ENCODE measurements at regions not wholly inside any gene's neighbourhood (a gene's known extent, or its start where the extent isn't known, plus 50 kb on each side); places are given as distances from the start of the nearest gene placed in this dataset.

- Histone ChIP-seq H2AFZ (ENCODE audit: low read length, unreplicated experiment) (no peak overlapping the region), H3K79me2 (ENCODE audit: control insufficient read depth, insufficient read depth, low read length, unreplicated experiment) (no peaks in the 10 kb centered on the region), H3K36me3 (ENCODE audit: insufficient read depth, low read length) (no peaks in the 10 kb centered on the region), H3K4me1 (ENCODE audit: control insufficient read depth, insufficient read depth, low read length, unreplicated experiment) (peaks cover 17% of the 10 kb centered on the region), H3K4me3 (ENCODE audit: low read depth, low read length) (no peak overlapping the region), H3K27ac (ENCODE audit: low read depth, low read length) (no peak overlapping the region), H3K27me3 (ENCODE audit: insufficient read depth, low read length) (no peaks in the 10 kb centered on the region)
These were observed 265.9 kb upstream of the PLEKHG7 start for GRCh38 chr12:92436856-92437255.

GRCh38 chr12:92434607-92435025 is 268.2 kb upstream of the PLEKHG7 start:
- Histone ChIP-seq H3K27ac (ENCODE audit: low read depth, low read length) (no peak overlapping the region), H3K4me3 (ENCODE audit: low read depth, low read length) (no peak overlapping the region), H3K27me3 (ENCODE audit: insufficient read depth, low read length) (no peaks in the 10 kb centered on the region), H2AFZ (ENCODE audit: low read length, unreplicated experiment) (no peak overlapping the region), H3K4me1 (ENCODE audit: control insufficient read depth, insufficient read depth, low read length, unreplicated experiment) (peaks cover 12% of the 10 kb centered on the region), H3K79me2 (ENCODE audit: control insufficient read depth, insufficient read depth, low read length, unreplicated experiment) (no peaks in the 10 kb centered on the region), H3K36me3 (ENCODE audit: insufficient read depth, low read length) (no peaks in the 10 kb centered on the region)

DNA sequence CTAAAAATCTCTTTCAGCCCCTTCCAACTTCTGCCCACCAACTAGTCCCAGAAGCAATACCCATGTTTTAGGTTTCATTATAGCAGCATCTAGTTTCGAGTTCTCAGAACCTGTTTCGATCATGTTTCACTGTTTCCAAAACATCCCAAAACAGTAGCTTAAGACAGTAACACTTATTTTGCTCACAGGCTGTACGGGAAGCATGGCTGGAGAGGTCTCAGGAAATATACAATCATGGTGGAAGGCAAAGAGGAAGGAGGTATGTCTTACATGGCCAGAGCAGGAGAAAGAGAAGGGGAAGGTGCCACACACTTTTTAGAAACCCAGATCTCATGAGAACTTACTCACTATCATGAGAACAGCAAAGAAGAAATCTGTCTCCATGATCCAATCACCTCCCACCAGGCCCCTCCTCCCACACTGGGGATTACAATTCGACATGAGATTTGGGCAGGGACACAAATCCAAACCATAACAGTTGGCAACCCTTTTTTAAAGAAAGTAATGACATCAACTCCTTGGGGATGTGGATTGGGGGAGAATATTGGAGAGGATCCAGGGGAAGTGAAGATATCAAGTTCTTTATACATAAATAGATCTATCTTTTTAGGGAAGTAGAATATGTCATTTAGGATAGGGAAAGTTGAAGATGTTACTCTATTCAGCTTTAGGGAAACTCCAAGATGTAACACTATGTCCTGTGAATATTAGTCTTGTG is 269.9 kb upstream of the PLEKHG7 start:
- Histone ChIP-seq H3K4me3 (ENCODE audit: low read depth, low read length) (no peak overlapping the region), H3K79me2 (ENCODE audit: control insufficient read depth, insufficient read depth, low read length, unreplicated experiment) (no peaks in the 10 kb centered on the region), H3K36me3 (ENCODE audit: insufficient read depth, low read length) (no peaks in the 10 kb centered on the region), H3K27me3 (ENCODE audit: insufficient read depth, low read length) (no peaks in the 10 kb centered on the region), H3K27ac (ENCODE audit: low read depth, low read length) (no peak overlapping the region), H2AFZ (ENCODE audit: low read length, unreplicated experiment) (no peak overlapping the region), H3K4me1 (ENCODE audit: control insufficient read depth, insufficient read depth, low read length, unreplicated experiment) (no peaks in the 10 kb centered on the region)

DNA sequence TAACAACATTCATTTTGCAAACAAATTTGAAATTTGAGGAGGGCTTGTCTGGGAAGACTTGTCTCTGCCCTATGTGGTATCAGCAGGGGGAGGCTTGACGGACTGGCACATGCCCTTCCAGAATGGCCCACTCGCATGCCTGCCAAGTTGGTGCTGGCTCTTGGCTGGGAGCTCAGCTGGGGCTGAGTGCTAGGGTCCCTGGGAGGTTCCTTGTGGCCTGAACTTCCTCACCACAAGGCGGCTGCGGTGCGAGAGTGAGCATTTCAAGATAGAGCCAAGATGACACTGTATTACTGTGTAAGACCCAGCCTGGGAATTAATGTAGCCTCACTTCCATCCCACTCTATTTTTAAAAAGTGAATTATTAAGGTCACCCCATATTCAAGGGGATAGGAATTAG is 271.6 kb upstream of the PLEKHG7 start:
- no peak overlapping the region for H3K4me3 ChIP-seq (ENCODE audit: low read depth, low read length)
- no peaks in the 10 kb centered on the region for H3K27me3 ChIP-seq (ENCODE audit: insufficient read depth, low read length)
- H3K4me1 ChIP-seq (ENCODE audit: control insufficient read depth, insufficient read depth, low read length, unreplicated experiment) = no peaks in the 10 kb centered on the region
- H3K27ac ChIP-seq (ENCODE audit: low read depth, low read length) = no peak overlapping the region
- H3K79me2 ChIP-seq (ENCODE audit: control insufficient read depth, insufficient read depth, low read length, unreplicated experiment) = no peaks in the 10 kb centered on the region
- no peak overlapping the region for H2AFZ ChIP-seq (ENCODE audit: low read length, unreplicated experiment)
- no peaks in the 10 kb centered on the region for H3K36me3 ChIP-seq (ENCODE audit: insufficient read depth, low read length)

GRCh38 chr12:92426332-92426731 is 276.5 kb upstream of the PLEKHG7 start:
- Histone ChIP-seq H3K79me2 (ENCODE audit: control insufficient read depth, insufficient read depth, low read length, unreplicated experiment) (no peaks in the 10 kb centered on the region), H3K4me1 (ENCODE audit: control insufficient read depth, insufficient read depth, low read length, unreplicated experiment) (no peaks in the 10 kb centered on the region), H3K27me3 (ENCODE audit: insufficient read depth, low read length) (no peaks in the 10 kb centered on the region), H3K36me3 (ENCODE audit: insufficient read depth, low read length) (no peaks in the 10 kb centered on the region), H3K4me3 (ENCODE audit: low read depth, low read length) (no peak overlapping the region), H3K27ac (ENCODE audit: low read depth, low read length) (no peak overlapping the region), H2AFZ (ENCODE audit: low read length, unreplicated experiment) (no peak overlapping the region)

- H3K4me3 ChIP-seq (ENCODE audit: low read depth, low read length) = no peak overlapping the region
- no peak overlapping the region for H3K27ac ChIP-seq (ENCODE audit: low read depth, low read length)
- H3K27me3 ChIP-seq (ENCODE audit: insufficient read depth, low read length) = no peaks in the 10 kb centered on the region
- no peaks in the 10 kb centered on the region for H3K79me2 ChIP-seq (ENCODE audit: control insufficient read depth, insufficient read depth, low read length, unreplicated experiment)
- H3K36me3 ChIP-seq (ENCODE audit: insufficient read depth, low read length) = no peaks in the 10 kb centered on the region
- H3K4me1 ChIP-seq (ENCODE audit: control insufficient read depth, insufficient read depth, low read length, unreplicated experiment) = no peaks in the 10 kb centered on the region
- no peak overlapping the region for H2AFZ ChIP-seq (ENCODE audit: low read length, unreplicated experiment)
These were observed 277.6 kb upstream of the PLEKHG7 start for GRCh38 chr12:92425165-92425564.

- H3K36me3 ChIP-seq (ENCODE audit: insufficient read depth, low read length) = no peaks in the 10 kb centered on the region
- no peaks in the 10 kb centered on the region for H3K4me1 ChIP-seq (ENCODE audit: control insufficient read depth, insufficient read depth, low read length, unreplicated experiment)
- H3K4me3 ChIP-seq (ENCODE audit: low read depth, low read length) = no peak overlapping the region
- H3K27me3 ChIP-seq (ENCODE audit: insufficient read depth, low read length) = no peaks in the 10 kb centered on the region
- H2AFZ ChIP-seq (ENCODE audit: low read length, unreplicated experiment) = no peak overlapping the region
- H3K27ac ChIP-seq (ENCODE audit: low read depth, low read length) = no peak overlapping the region
- no peaks in the 10 kb centered on the region for H3K79me2 ChIP-seq (ENCODE audit: control insufficient read depth, insufficient read depth, low read length, unreplicated experiment)
These were observed 278.5 kb upstream of the PLEKHG7 start for GRCh38 chr12:92424338-92424737.

- Histone ChIP-seq H3K36me3 (ENCODE audit: insufficient read depth, low read length) (no peaks in the 10 kb centered on the region), H3K27me3 (ENCODE audit: insufficient read depth, low read length) (no peaks in the 10 kb centered on the region), H3K4me1 (ENCODE audit: control insufficient read depth, insufficient read depth, low read length, unreplicated experiment) (no peaks in the 10 kb centered on the region), H3K27ac (ENCODE audit: low read depth, low read length) (no peak overlapping the region), H3K79me2 (ENCODE audit: control insufficient read depth, insufficient read depth, low read length, unreplicated experiment) (no peaks in the 10 kb centered on the region), H3K4me3 (ENCODE audit: low read depth, low read length) (no peak overlapping the region), H2AFZ (ENCODE audit: low read length, unreplicated experiment) (no peak overlapping the region)
These were observed 276.1 kb upstream of the BTG1 start for GRCh38 chr12:92421701-92422100.

- no peak overlapping the region for H2AFZ ChIP-seq (ENCODE audit: low read length, unreplicated experiment)
- no peaks in the 10 kb centered on the region for H3K79me2 ChIP-seq (ENCODE audit: control insufficient read depth, insufficient read depth, low read length, unreplicated experiment)
- no peaks in the 10 kb centered on the region for H3K27me3 ChIP-seq (ENCODE audit: insufficient read depth, low read length)
- no peaks in the 10 kb centered on the region for H3K36me3 ChIP-seq (ENCODE audit: insufficient read depth, low read length)
- no peak overlapping the region for H3K27ac ChIP-seq (ENCODE audit: low read depth, low read length)
- H3K4me1 ChIP-seq (ENCODE audit: control insufficient read depth, insufficient read depth, low read length, unreplicated experiment) = no peaks in the 10 kb centered on the region
- no peak overlapping the region for H3K4me3 ChIP-seq (ENCODE audit: low read depth, low read length)
These were observed 275.4 kb upstream of the BTG1 start for GRCh38 chr12:92421042-92421441.

DNA sequence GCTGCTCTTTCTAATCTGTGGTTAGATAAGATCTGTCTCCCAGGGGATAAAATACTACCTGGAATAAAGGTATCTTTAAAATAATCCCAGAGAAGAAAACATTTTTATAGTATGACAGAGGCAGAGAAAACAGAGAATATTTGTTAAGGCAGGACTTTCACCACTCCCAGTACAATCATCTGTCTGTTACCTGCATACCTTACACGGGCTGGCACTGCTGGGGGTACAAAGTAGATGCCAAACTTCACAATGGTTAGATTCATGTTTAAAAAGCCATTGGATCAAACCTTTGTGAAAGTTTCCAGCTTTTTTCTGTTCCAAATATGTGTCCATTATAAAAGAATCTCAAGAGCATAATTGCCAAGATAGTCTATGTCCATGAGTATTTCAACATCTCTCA is 273.6 kb upstream of the BTG1 start:
- no peak overlapping the region for H2AFZ ChIP-seq (ENCODE audit: low read length, unreplicated experiment)
- no peaks in the 10 kb centered on the region for H3K4me1 ChIP-seq (ENCODE audit: control insufficient read depth, insufficient read depth, low read length, unreplicated experiment)
- no peaks in the 10 kb centered on the region for H3K27me3 ChIP-seq (ENCODE audit: insufficient read depth, low read length)
- no peaks in the 10 kb centered on the region for H3K36me3 ChIP-seq (ENCODE audit: insufficient read depth, low read length)
- no peaks in the 10 kb centered on the region for H3K79me2 ChIP-seq (ENCODE audit: control insufficient read depth, insufficient read depth, low read length, unreplicated experiment)
- H3K4me3 ChIP-seq (ENCODE audit: low read depth, low read length) = no peak overlapping the region
- H3K27ac ChIP-seq (ENCODE audit: low read depth, low read length) = no peak overlapping the region

DNA sequence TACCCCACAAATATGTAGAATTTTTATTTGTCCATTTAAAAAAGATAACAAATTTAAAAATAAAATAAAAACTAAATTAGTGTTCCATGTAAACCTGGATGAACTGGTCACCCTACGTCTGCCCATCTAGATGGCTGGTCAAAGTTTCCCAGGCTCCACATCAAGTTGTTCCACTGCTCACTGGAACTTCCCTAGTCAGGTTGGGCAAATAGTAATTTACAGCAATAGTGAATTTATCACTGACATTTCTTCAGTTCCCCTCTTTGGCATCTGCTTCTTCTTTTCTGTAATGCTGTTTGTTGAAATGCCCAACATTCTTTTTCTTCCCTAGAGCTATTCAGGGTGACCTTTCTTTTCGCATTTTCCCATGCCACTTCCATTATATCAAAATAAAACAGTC is 272.7 kb upstream of the BTG1 start:
- no peaks in the 10 kb centered on the region for H3K4me1 ChIP-seq (ENCODE audit: control insufficient read depth, insufficient read depth, low read length, unreplicated experiment)
- no peaks in the 10 kb centered on the region for H3K79me2 ChIP-seq (ENCODE audit: control insufficient read depth, insufficient read depth, low read length, unreplicated experiment)
- H3K27me3 ChIP-seq (ENCODE audit: insufficient read depth, low read length) = no peaks in the 10 kb centered on the region
- H2AFZ ChIP-seq (ENCODE audit: low read length, unreplicated experiment) = no peak overlapping the region
- H3K4me3 ChIP-seq (ENCODE audit: low read depth, low read length) = no peak overlapping the region
- no peaks in the 10 kb centered on the region for H3K36me3 ChIP-seq (ENCODE audit: insufficient read depth, low read length)
- no peak overlapping the region for H3K27ac ChIP-seq (ENCODE audit: low read depth, low read length)
